ENCODE measurements at regions not wholly inside any gene's neighbourhood (a gene's known extent, or its start where the extent isn't known, plus 50 kb on each side); places are given as distances from the start of the nearest gene placed in this dataset.

DNA sequence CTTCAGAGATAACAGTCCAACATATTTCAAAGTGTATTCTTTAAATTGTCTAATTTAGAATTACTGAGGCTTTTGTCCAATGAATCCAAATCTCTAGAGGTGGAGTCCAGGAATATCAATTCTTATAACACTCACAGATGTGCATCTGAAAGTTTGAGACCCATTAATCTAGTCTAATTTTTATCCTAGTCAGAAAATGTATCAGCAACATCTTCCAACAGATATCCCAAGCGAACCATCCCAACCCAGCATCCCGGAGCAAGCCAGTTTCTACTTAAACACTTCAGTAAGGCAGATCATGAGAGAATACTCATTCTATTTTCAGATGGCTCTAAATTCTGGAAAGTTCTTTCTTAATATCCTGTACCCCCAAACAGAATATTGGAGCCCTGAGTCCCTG is 113.5 kb downstream of the BBS10 start:
- TF ChIP-seq, protein P1, sequence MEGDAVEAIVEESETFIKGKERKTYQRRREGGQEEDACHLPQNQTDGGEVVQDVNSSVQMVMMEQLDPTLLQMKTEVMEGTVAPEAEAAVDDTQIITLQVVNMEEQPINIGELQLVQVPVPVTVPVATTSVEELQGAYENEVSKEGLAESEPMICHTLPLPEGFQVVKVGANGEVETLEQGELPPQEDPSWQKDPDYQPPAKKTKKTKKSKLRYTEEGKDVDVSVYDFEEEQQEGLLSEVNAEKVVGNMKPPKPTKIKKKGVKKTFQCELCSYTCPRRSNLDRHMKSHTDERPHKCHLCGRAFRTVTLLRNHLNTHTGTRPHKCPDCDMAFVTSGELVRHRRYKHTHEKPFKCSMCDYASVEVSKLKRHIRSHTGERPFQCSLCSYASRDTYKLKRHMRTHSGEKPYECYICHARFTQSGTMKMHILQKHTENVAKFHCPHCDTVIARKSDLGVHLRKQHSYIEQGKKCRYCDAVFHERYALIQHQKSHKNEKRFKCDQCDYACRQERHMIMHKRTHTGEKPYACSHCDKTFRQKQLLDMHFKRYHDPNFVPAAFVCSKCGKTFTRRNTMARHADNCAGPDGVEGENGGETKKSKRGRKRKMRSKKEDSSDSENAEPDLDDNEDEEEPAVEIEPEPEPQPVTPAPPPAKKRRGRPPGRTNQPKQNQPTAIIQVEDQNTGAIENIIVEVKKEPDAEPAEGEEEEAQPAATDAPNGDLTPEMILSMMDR (conservative IDR thresholded peaks at IDR 0.05; ENCODE audit: low read depth, low read length) = no peak
- TF ChIP-seq MAZ (IDR thresholded peaks at IDR 0.05; ENCODE audit: borderline replicate concordance, low read depth, low read length) (no peak), RAD21 (IDR thresholded peaks at IDR 0.05; ENCODE audit: low read length) (no peak), CHD1 (IDR thresholded peaks at IDR 0.05; ENCODE audit: low read depth, low read length) (no peak), FOS (IDR thresholded peaks at IDR 0.05; ENCODE audit: low read depth, low read length) (no peak), MAFK (IDR thresholded peaks at IDR 0.05; ENCODE audit: low read depth, low read length) (no peak), POLR2A (IDR thresholded peaks at IDR 0.05; ENCODE audit: low read depth, low read length) (no peak), BHLHE40 (IDR thresholded peaks at IDR 0.05; ENCODE audit: low read depth, low read length) (no peak), SMC3 (IDR thresholded peaks at IDR 0.05; ENCODE audit: low read depth, low read length) (no peak)
